NCI-H82 treated with DMSO at 0.1 percent for 48 hours (cell line): ENCODE measurements at regions not wholly inside any gene's neighbourhood (a gene's known extent, or its start where the extent isn't known, plus 50 kb on each side); places are given as distances from the start of the nearest gene placed in this dataset.
"Not testable (repeated sequence)": the region's sequence is repeated elsewhere in the genome, so short reads cannot be mapped to it uniquely, and the experiment has no call there.

Source experiments
- DNase-seq: peaks from one replicate; lab custom pipeline; 2025; ENCODE audit not compliant: unreplicated experiment; lab: John Stamatoyannopoulos, UW

DNA sequence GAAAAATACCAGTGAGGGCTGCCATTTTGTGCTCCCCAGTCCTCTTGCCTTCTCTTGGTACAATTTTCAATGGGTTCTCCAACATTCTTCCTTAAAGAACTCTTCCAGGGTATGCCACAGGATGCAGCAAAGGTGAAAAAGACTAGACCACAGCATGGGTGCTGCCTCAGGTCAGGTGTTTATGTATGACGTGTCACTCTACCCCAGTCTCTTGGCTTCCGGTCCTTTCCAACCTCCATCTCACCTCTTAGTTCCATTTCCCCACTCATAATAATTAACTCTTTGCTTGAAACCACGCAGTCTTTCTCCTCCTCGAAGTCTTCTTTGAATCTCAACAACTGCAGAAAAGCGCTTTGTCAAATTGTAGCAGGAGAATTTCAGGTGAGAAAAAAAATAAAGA, 104.7 kb upstream of the TBC1D5 start:
- DNase-seq, result no peak

DNA sequence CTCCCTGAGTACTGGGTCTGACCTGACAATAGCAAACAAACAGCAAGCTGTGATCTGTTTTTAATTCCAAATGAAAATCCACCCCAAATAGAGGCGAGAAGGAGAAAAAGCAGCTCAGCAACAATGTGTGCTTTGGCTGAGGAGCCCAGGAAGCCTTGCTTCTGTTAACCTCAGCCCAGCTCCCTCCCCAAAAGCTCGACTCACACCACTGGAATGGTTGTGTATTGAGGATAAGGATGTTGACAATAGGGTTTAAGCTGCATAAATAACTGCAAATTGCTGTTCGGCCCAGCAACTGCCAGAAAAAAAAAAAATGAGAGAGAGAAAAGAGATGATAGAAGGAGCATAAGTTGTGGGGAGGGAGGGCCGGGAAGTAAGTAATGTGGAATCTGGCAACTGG, 104.0 kb upstream of the TBC1D5 start:
- no peak for DNase-seq

DNA sequence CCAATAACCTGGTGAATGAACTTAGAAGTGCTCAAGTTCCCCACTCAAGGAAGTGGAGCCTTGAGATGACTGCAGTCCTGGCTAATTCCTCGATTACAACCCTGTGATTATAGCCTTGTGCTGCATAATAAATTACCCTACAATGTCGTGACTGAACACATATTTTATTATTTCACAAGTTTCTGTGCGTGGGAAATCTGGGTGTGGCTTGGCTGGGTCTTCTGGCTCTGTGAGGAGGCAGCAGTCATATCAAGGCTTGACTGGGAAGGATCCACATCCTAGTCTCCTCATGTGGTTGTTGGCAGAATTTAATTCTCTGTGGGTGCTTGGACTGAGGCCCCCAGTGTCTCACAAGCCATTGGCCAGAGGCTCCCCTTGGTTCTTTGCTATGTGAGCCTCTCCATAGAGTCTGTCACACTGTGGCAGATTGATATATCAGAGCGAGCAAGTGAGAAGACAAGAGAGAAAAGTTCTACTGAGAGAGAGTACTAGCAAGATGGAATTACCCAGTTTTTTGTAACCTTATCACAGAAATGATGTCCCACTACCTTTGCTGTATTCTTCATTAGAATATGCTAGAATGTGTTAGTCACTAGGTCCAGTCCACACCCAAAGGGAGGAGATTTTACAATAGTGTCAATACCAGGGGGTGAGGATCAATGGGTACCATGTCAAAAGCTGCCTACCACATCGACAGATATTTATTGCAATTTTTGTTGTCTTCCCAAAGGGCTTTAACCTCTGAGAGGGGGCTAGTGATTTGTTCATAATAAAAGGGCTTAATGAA, 102.8 kb upstream of the TBC1D5 start:
- DNase-seq, result no peak

DNA sequence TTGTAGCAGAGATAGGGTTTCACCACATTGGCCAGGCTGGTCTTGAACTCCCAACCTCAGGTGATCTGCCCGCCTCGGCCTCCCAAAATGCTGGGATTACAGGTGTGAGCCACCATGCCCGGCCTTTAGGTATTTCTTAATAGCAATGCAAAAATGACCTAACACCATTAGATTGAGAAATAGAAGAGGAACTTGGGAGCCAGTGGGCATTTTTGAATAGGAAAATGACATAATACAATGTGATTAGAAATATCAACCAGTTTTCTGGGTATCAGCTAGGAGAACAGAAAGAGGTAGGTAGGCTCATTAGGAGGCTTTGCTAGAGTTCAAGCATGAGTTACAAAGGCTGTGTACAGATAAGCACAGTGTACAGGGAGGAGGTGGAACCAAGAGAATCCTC, 101.8 kb upstream of the TBC1D5 start:
- DNase-seq, result no peak

DNA sequence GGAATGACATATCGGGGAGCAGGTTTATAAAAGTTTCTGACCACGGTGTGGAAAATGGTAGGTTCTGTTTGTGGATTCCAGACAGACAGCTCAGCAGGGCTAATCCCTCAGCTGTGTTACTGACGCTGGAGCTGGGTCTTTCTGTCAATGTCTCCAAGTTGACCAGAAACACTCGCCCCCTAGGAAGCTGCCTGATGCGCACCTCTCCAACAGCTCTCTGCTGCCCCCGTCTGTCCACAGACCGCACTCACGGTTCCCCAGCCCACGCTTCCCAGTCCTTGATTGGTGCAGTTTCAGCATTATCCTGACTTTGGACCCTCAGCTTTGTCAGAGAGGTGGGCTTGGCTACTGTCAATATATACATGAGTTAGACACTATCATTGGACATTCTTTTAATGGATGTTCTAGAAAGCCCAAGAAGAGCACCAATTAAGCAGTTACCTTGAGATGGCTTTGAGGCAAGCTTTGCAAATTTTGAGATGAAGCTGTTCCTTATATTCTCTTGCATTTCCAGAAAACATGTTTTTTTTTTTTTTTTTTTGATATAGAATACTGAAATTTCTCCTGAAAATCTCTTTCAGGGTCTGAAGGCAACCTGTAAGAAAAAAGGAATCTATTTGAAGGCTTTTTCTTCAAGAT, 98.9 kb upstream of the TBC1D5 start:
- DNase-seq, result peak; percentile 45

DNA sequence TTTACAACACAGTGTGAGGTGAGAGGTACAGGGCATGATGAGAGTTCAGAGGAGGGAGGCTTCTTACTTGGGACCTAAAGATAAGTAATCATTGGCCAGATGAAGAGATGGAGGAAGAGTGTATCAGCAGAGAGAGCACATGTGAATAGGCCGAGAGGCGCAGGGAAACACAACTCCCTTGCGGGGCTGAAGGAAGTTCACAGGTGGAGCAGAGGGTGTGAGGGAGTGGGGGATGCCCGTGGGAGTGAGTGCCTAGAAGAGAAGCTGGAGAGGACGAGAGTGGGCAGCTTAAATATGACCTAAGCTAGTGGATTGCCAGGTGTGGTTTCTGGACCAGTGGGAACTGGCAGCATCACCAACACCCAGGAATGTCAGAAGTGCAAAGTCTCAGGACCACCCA, 98.2 kb upstream of the TBC1D5 start:
- no peak for DNase-seq

DNA sequence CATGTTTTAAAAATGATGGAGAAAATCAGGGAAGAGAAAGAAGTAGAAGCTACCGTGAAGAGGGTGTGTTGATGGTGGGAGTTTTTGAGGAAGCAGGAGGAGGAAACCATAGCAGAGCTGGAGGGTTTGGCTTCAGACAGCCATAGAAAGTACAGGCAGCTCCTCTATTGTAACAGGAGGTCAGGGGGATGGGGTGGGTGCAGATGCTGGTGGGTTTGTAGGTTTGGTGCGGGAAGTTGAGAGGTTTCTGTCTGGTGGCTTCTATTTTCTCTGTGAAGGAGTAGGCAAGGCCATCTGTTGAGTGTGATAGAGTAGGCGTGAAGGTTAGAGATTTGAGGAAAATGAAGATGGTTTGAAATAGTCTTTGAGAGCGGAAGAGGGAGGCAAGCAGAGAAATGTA, 97.7 kb upstream of the TBC1D5 start:
- no peak for DNase-seq

DNA sequence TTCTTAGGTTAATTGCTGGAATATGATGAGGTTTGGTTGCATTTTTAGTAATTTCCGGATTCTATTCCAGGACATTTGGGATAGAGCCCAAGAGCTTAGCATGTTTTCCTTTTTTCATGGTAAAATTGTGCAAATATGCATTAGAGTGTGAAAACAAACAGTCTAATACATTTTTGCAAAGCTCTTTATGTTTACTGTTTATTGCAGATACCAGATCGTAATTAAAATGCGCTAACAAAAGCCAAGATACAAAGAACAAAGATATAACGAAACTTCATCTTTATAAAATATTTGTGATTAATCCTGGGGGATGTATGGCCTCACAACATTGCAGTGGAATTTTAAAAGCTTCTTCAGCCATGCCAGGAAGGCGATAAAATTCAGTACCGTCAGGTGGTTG, 94.5 kb upstream of the TBC1D5 start:
- DNase-seq, result no peak

DNA sequence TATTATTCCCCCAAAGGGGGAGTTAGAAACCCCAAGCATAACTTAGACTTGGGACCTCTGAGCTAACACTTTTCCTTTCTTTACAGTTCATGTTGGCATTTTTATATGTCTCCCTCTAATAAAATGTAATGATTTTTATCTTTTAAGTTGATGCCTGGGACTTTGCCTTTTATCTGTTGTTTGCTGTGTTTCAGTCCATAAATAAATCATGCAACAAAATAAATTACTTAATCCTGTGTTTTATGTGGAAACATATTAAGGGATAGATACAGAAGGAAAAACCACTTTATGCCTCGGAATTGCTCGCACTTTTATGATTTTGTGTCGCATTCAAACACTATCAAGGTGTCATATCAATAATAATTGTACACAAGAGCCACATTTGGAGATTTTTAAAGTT, 93.7 kb upstream of the TBC1D5 start:
- no peak for DNase-seq

DNA sequence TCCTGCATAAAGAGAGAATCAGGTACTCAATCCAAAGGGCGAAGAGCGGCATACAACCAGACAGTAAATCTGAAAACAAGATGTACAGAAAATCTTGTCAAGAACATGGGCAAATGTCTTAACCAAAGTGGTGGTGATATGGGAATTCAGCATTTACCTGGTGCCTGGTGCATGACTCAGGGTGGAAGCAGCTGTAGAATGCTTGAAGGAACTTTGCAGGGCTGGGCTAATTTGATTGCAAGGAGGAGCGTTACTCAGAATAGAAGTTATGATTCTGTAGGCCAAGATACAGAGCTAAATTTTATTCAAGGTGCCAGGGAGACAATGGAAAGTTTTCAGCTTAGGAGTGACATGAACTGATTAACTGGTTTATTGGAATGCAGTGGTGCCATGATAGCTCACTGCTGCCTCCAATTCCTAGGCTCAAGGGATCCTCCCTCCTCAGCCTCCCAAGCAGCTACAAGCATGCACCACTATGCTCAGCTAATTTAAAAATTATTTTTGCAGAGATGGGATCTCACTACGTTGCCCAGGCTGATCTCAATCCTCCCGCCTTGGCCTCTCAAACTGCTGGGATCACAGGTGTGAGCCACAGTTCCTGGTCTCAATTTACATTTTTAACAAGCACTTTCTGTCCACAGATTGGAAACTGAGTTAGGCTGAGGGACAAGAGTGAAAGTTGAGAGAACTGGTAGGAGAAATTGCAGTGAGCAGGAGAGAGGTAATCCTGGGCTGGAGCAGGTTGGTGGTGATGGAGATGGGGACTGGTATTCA, 91.5 kb upstream of the TBC1D5 start:
- no peak for DNase-seq

DNA sequence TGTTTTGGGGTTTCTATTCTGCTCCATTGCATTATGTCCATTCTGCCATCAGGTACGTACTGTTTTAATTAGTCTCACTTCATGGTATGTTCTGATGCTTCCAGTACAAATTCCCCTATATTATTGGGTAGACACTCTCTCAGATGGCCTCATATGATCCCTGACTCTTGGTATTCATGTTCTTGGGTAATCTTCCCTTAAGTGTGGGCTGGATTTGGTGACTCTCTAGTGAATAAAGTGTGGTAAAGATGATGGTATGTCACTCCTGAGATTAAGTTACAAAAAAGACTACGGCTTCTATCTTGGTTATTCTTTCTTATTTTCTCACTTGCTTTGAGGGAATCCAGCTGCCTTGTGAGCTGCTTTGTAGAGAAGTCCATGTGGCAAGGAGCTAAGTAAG, 89.6 kb upstream of the TBC1D5 start:
- no peak for DNase-seq

DNA sequence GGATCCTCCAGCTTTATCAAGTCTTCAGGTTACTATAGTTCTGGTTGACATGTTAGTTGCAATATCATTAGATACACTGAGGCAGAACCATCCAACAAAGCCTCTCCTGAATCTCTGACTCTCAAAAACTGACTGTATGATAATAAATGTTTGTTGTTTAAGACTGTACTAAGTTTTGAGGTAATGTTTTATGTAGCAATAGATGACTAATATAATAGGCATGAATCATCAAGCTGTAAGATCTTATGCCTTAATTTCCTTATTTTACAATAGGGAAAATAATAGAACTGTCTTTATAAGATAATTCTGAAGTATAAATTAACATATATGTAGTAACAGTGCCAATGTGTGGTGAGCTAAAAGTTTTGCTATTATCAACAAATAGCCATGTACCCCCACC, 88.9 kb upstream of the TBC1D5 start:
- DNase-seq, result no peak

DNA sequence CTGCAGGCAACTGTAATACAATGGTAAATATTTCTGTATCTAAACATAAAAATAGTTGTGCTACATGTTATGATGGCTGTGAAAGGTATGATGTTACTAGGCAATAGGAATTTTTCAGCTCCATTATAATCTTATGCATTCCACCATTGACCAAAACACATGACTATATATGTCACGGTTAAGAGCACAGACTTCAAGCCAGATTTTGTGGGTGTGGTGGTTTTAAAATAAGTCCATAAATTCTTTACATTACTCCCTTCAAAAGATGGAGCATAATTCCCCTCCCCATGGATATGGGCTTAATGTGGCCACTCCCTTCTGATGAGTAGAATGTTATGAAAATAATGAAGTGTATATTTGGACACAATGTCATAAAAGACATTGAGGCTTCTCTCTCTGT, 88.4 kb upstream of the TBC1D5 start:
- no peak for DNase-seq

DNA sequence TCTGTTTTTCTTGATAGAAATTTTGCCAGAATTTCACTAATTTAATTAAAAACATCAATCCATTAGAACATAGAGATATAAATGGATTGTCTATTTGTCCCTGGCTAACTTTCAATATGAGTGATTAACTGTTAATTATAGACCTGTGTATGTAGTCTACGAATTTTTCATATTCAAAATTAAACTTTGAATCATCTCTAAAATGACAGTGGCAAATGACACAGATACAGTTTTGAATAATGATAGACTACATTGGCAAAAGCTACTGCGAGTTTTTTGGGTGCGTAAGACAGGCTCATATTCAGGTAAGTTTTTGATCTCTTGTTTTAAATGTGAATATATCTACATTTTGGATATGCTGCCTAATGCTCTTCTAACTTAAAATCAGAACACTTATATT, 86.0 kb upstream of the TBC1D5 start:
- DNase-seq, result no peak

DNA sequence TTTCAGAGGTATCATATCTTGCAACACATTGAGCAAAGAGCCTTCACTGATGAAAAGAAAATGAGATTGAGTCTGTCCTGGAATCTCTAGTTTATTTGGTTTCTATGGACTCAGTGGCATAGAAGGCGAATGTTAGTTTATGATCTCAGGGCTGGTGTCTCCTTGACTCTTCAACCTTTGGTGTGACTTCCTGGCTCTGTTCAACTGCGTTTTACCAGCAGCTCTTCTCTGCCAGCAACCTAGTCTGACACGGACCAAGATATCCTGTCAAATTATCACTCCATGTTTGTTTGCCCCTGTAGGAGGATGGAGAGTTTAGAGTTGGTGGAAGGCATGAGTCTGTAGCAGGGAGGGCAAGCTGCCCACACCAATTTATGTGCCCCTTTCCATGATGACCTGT, 82.9 kb upstream of the TBC1D5 start:
- no peak for DNase-seq

DNA sequence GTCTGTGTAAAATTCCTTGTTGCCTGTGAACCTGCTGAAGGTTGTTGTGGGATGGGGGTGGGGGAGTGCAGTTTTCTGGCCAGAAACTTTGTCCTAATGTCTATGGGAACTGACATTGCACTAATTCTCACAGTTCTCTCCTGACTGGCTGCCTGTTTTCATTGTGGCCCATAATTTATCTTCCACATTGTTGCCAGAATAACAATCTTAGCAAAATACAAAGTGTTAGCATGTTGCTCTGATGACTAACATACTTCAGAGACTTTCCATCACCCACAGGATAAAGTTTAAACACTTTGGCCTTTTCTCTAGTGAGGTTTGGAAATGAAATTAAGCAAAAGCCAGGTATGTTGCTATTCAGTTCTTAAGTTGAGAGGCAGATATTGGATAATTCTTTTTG, 81.4 kb upstream of the TBC1D5 start:
- DNase-seq, result no peak

DNA sequence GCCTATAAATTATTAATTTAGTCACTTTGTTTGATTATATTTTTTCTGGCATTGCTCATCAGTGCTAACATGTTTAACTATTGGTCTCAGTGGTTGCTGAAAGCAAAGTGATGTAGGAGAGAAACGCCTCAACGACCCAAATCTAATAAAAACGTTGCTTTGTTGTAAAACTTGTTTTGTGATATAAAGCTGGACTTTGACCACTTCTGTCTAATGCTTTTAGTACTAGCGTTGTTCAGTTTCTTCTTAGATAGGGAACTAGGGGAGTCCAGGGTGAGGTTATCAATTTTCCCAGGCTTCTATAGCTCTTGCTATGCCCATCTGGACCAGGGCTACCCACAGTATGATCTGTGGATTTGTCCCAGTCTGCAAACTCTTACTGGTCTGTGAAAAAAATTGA, 80.6 kb upstream of the TBC1D5 start:
- no peak for DNase-seq

DNA sequence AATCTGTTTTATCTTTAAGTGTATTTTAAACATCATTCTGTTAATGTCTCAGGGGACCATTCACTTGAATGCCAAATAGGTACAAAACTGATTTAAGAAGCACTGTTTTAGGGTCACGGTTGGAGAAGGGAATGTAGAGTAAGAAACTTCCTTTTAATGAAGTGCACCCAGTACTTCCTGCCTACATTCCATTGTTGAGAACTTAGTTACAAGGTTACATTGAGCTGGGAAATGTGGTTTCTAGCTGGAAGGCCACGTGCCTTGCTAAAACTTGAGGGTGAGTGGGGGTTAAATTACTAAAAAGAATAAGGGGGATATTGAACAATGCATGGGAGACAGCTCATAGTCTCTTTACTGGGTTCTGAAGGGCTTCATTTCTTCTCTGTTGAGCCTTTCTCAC, 78.3 kb upstream of the TBC1D5 start:
- DNase-seq, result no peak

DNA sequence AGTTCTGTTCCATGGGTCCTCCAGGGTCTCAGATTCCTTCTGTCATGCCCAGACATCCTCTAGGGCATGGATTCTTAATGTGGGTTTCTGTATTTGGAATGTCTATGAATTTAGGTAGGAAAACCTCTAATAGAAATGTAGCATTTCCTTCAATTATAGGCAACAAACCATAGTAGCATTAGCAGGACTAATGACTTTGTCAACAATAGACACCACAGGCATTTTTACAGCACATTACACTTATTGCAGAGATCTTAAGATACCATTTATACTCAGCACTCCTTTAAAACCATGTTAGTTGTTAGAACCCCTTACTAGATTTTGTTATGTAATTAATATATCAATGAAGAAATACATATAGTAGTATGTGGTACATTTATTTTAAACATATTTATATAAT, 77.8 kb upstream of the TBC1D5 start:
- no peak for DNase-seq

DNA sequence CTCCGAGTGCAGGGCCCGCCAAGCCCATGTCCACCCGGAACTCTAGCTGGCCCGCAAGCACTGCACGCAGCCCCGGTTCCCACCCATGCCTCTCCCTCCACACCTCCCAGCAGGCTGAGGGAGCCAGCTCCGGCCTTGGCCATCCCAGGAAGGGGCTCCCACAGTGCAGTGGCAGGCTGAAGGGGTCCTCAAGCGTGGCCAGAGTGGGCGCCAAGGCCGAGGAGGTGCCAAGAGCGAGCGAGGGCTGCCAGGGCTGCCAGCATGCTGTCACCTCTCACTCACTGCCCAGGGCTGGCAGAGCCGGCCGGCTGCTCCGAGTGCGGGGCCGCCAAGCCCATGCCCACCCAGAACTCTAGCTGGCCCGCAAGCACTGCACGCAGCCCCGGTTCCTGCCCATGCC, 75.5 kb upstream of the TBC1D5 start:
- not testable (repeated sequence) for DNase-seq

DNA sequence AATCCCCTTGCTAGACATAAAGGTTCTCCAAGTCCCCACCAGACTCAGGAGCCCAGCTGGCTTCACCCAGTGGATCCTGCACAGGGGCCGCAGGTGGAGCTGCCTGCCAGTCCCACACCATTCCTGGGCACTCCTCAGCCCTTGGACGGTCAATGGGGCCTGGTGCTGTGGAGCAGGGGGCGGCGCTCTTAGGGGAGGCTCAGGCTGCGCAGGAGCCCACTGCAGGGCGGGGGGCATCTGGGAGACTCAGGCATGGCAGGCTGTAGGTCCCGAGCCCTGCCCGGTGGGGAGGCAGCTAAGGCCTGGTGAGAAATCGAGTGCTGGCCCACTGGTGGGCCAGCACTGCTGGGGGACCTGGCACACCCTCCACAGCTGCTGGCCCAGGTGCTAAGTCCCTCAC, 75.1 kb upstream of the TBC1D5 start:
- DNase-seq, result no peak

DNA sequence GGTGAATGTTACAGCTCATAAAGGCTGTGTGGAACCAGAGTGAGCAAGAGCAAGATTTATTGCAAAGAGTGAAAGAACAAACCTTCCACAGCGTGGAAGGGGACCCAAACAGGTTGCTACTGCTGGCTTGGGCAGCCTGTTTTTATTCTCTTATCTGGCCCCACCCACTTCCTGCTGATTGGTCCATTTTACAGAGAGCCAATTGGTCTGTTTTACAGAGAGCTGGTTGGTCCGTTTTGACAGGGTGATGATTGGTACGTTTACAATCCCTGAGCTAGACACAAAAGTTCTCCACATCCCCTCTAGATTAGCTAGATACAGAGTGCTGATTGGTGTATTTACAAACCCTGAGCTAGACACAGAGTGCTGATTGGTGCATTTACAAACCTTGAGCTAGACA, 74.4 kb upstream of the TBC1D5 start:
- not testable (repeated sequence) for DNase-seq
